Fibroblast of lung (primary cell): ENCODE measurements at regions not wholly inside any gene's neighbourhood (a gene's known extent, or its start where the extent isn't known, plus 50 kb on each side); places are given as distances from the start of the nearest gene placed in this dataset.
A peak's percentile ranks its signal among the peaks of the same experiment; 100 is the strongest.
"Not testable (repeated sequence)": the region's sequence is repeated elsewhere in the genome, so short reads cannot be mapped to it uniquely, and the experiment has no call there.

Experiments
- DNase-seq, 2 donors: peaks; one replicate each; pipeline versions ENCODE4 v3.0.0 to v3.0.0-alpha.2; 2010; ENCODE audit warnings: low read depth in 2 of 2
- H2AFZ ChIP-seq: 2 replicates; pipeline ENCODE4 v1.5.1; 2012; ENCODE audit warnings: low read length, control low read depth, inconsistent platforms
- H3K27ac ChIP-seq: 2 replicates; pipeline ENCODE4 v1.5.1; 2011; ENCODE audit warnings: low read length, control low read depth; ENCODE audit not compliant: insufficient read depth
- H3K27me3 ChIP-seq: 2 replicates; pipeline ENCODE4 v1.5.1; 2011; ENCODE audit warnings: mild to moderate bottlenecking, low read length; ENCODE audit not compliant: control insufficient read depth, insufficient read depth
- H3K36me3 ChIP-seq: 2 replicates; pipeline ENCODE4 v1.5.1; 2011; ENCODE audit warnings: low read length; ENCODE audit not compliant: control insufficient read depth, insufficient read depth
- H3K4me1 ChIP-seq: 2 replicates; pipeline ENCODE4 v1.5.1; 2011; ENCODE audit warnings: low read length; ENCODE audit not compliant: control insufficient read depth, insufficient read depth; ENCODE audit errors: extremely low read depth
- H3K4me2 ChIP-seq: 2 replicates; pipeline ENCODE4 v1.5.1; 2011; ENCODE audit warnings: low read length, control low read depth; ENCODE audit not compliant: insufficient read depth; ENCODE audit errors: extremely low read depth
- H3K4me3 ChIP-seq, 4 experiments: fragments of 200-600 bp in 1 of 4; sonication (generic) in 1 of 4; replicated peaks in 1 of 4; 2 replicates each; pipeline ENCODE4 v1.5.1; 2011 to 2016; ENCODE audit warnings: low read length in 4 of 4, low read depth in 3 of 4, mild to moderate bottlenecking in 3 of 4, control low read depth in 2 of 4, inconsistent platforms in 1 of 4, mixed read lengths in 1 of 4; ENCODE audit not compliant: insufficient read depth in 1 of 4; ENCODE audit errors: control extremely low read depth in 1 of 4
- H3K79me2 ChIP-seq: 2 replicates; pipeline ENCODE4 v1.5.1; 2012; ENCODE audit warnings: mild to moderate bottlenecking, low read length, inconsistent platforms; ENCODE audit not compliant: control insufficient read depth, insufficient read depth
- H3K9ac ChIP-seq: 2 replicates; pipeline ENCODE4 v1.5.1; 2011; ENCODE audit warnings: mild to moderate bottlenecking, low read length, control low read depth; ENCODE audit not compliant: insufficient read depth
- H3K9me3 ChIP-seq: 2 replicates; pipeline ENCODE4 v1.5.1; 2012; ENCODE audit warnings: low read depth, low read length; ENCODE audit not compliant: control insufficient read depth, insufficient read depth
- H4K20me1 ChIP-seq: 2 replicates; pipeline ENCODE4 v1.5.1; 2011; ENCODE audit warnings: low read length; ENCODE audit not compliant: control insufficient read depth, insufficient read depth; ENCODE audit errors: extremely low read depth
- CTCF ChIP-seq, 2 donors: IDR thresholded peaks in 1 of 2; conservative IDR thresholded peaks in 1 of 2; 1 replicate in 1 of 2; 2 replicates in 1 of 2; pipeline ENCODE4 v1.5.1; 2011 to 2012; ENCODE audit warnings: low read length in 2 of 2, control low read depth in 1 of 2, inconsistent platforms in 1 of 2, low read depth in 1 of 2, mild to moderate bottlenecking in 1 of 2
- EZH2 ChIP-seq: IDR thresholded peaks from 2 replicates; pipeline ENCODE4 v1.5.1; 2012; ENCODE audit warnings: low read length, control low read depth, mild to moderate bottlenecking; ENCODE audit errors: missing control alignments

GRCh38 chr13:87334176-87334575 lies 337.0 kb upstream of the SLITRK5 start:
- Histone ChIP-seq H2AFZ (no peak overlapping the region), H3K27ac (no peak overlapping the region)

GRCh38 chr13:87336346-87336889 lies 334.8 kb upstream of the SLITRK5 start:
- not testable (repeated sequence) for H4K20me1 ChIP-seq, H3K36me3 ChIP-seq, H3K4me3 ChIP-seq, H3K9ac ChIP-seq, H3K9me3 ChIP-seq, H3K4me1 ChIP-seq, H3K79me2 ChIP-seq, H3K4me2 ChIP-seq, H2AFZ ChIP-seq, H3K27ac ChIP-seq, H3K27me3 ChIP-seq, DNase-seq

More at GRCh38 chr13:87334176-87334575, 337.0 kb upstream of the SLITRK5 start:
- Histone ChIP-seq H3K4me2 (no peak overlapping the region), H3K4me1 (no peaks in the 10 kb centered on the region), H3K27me3 (no peaks in the 10 kb centered on the region), H3K9me3 (no peaks in the 10 kb centered on the region), H3K79me2 (no peaks in the 10 kb centered on the region), H3K4me3 (no peak overlapping the region), H4K20me1 (no peaks in the 10 kb centered on the region), H3K36me3 (no peaks in the 10 kb centered on the region), H3K9ac (no peak overlapping the region)
- no peak for DNase-seq
- TF ChIP-seq CTCF (conservative IDR thresholded peaks at IDR 0.05 in 1 of 2, IDR thresholded peaks at IDR 0.05 in 1 of 2; ENCODE audit: low read depth in 1 of 2, low read length in 2 of 2) (no peak), EZH2 (no peak)

GRCh38 chr13:87344176-87344575 lies 327.0 kb upstream of the SLITRK5 start:
- Histone ChIP-seq H3K4me3 (no peak overlapping the region), H3K4me1 (no peaks in the 10 kb centered on the region), H3K4me2 (no peak overlapping the region), H3K79me2 (no peaks in the 10 kb centered on the region), H2AFZ (no peak overlapping the region), H3K27me3 (no peaks in the 10 kb centered on the region), H3K27ac (no peak overlapping the region), H4K20me1 (no peaks in the 10 kb centered on the region), H3K9me3 (no peaks in the 10 kb centered on the region), H3K9ac (no peak overlapping the region), H3K36me3 (no peaks in the 10 kb centered on the region)
- TF ChIP-seq EZH2 (no peak), CTCF (conservative IDR thresholded peaks at IDR 0.05 in 1 of 2, IDR thresholded peaks at IDR 0.05 in 1 of 2; ENCODE audit: low read depth in 1 of 2, low read length in 2 of 2) (no peak)
- peak in 1 of 2 donors; percentile 50 for DNase-seq
